ENCODE measurements at regions not wholly inside any gene's neighbourhood (a gene's known extent, or its start where the extent isn't known, plus 50 kb on each side); places are given as distances from the start of the nearest gene placed in this dataset.

GRCh38 chr1:69506311-69506710, 61.4 kb upstream of the LRRC7 start:
- ChIA-PET POLR2A (no interaction called here), CTCF (no interaction called here)
- DNase-seq (ENCODE audit: extremely low spot score), result no peak
- TF ChIP-seq ZNF384 (IDR thresholded peaks at IDR 0.05) (no peak), FOXA1 (IDR thresholded peaks at IDR 0.05) (no peak), ELF4 (IDR thresholded peaks at IDR 0.05) (no peak), FOXM1 (IDR thresholded peaks at IDR 0.05; ENCODE audit: borderline replicate concordance) (no peak), TARDBP (IDR thresholded peaks at IDR 0.05) (no peak), PKNOX1 (IDR thresholded peaks at IDR 0.05) (no peak), ARNT (IDR thresholded peaks at IDR 0.05) (no peak), BHLHE40 (IDR thresholded peaks at IDR 0.05; ENCODE audit: borderline replicate concordance) (no peak), SUZ12 (IDR thresholded peaks at IDR 0.05) (no peak), CTBP1 (IDR thresholded peaks at IDR 0.05; ENCODE audit: borderline replicate concordance) (no peak)

- CTCF ChIA-PET, result no interaction called here
These were observed 61.0 kb upstream of the LRRC7 start for GRCh38 chr1:69506721-69507120.

GRCh38 chr1:69510026-69510425, 57.7 kb upstream of the LRRC7 start:
- no peak for DNase-seq (ENCODE audit: extremely low spot score)
- TF ChIP-seq ARNT (IDR thresholded peaks at IDR 0.05) (no peak), TARDBP (IDR thresholded peaks at IDR 0.05) (no peak), ZNF384 (IDR thresholded peaks at IDR 0.05) (no peak), LEF1 (IDR thresholded peaks at IDR 0.05; ENCODE audit: borderline replicate concordance) (no peak), SP1 (IDR thresholded peaks at IDR 0.05) (no peak), FOXA1 (IDR thresholded peaks at IDR 0.05) (no peak), CTBP1 (IDR thresholded peaks at IDR 0.05; ENCODE audit: borderline replicate concordance) (no peak), HDGF (IDR thresholded peaks at IDR 0.05; ENCODE audit: borderline replicate concordance) (no peak), ELF4 (IDR thresholded peaks at IDR 0.05) (no peak), PKNOX1 (IDR thresholded peaks at IDR 0.05) (no peak)
- POLR2A ChIA-PET, result no interaction called here
- CTCF ChIA-PET, result no interaction called here

More at GRCh38 chr1:69506721-69507120, 61.0 kb upstream of the LRRC7 start:
- POLR2A ChIA-PET, result no interaction called here
- TF ChIP-seq HDGF (IDR thresholded peaks at IDR 0.05; ENCODE audit: borderline replicate concordance) (no peak), LEF1 (IDR thresholded peaks at IDR 0.05; ENCODE audit: borderline replicate concordance) (no peak), FOXM1 (IDR thresholded peaks at IDR 0.05; ENCODE audit: borderline replicate concordance) (no peak), ELF4 (IDR thresholded peaks at IDR 0.05) (no peak), SP1 (IDR thresholded peaks at IDR 0.05) (no peak), ARNT (IDR thresholded peaks at IDR 0.05) (no peak), ZNF384 (IDR thresholded peaks at IDR 0.05) (no peak), L3MBTL2 (conservative IDR thresholded peaks at IDR 0.05) (no peak), FOXK2 (IDR thresholded peaks at IDR 0.05) (no peak), CTBP1 (IDR thresholded peaks at IDR 0.05; ENCODE audit: borderline replicate concordance) (no peak), SUZ12 (IDR thresholded peaks at IDR 0.05) (no peak), PKNOX1 (IDR thresholded peaks at IDR 0.05) (no peak), TARDBP (IDR thresholded peaks at IDR 0.05) (no peak)
- no peak for DNase-seq (ENCODE audit: extremely low spot score)

- TF ChIP-seq ELF4 (IDR thresholded peaks at IDR 0.05) (no peak), FOXK2 (IDR thresholded peaks at IDR 0.05) (no peak), PKNOX1 (IDR thresholded peaks at IDR 0.05) (no peak), SP1 (IDR thresholded peaks at IDR 0.05) (no peak), NFRKB (IDR thresholded peaks at IDR 0.05) (no peak), ARNT (IDR thresholded peaks at IDR 0.05) (no peak), SUZ12 (IDR thresholded peaks at IDR 0.05) (no peak), LEF1 (IDR thresholded peaks at IDR 0.05; ENCODE audit: borderline replicate concordance) (no peak), TARDBP (IDR thresholded peaks at IDR 0.05) (no peak), BHLHE40 (IDR thresholded peaks at IDR 0.05; ENCODE audit: borderline replicate concordance) (no peak), ZNF384 (IDR thresholded peaks at IDR 0.05) (no peak), CTBP1 (IDR thresholded peaks at IDR 0.05; ENCODE audit: borderline replicate concordance) (no peak), FOXA1 (IDR thresholded peaks at IDR 0.05) (no peak), FOXM1 (IDR thresholded peaks at IDR 0.05; ENCODE audit: borderline replicate concordance) (no peak), HDGF (IDR thresholded peaks at IDR 0.05; ENCODE audit: borderline replicate concordance) (no peak), L3MBTL2 (conservative IDR thresholded peaks at IDR 0.05) (no peak)
- POLR2A ChIA-PET, result no interaction called here
These were observed 56.1 kb upstream of the LRRC7 start for GRCh38 chr1:69511426-69512192.

GRCh38 chr1:69513601-69514000, 54.1 kb upstream of the LRRC7 start:
- ChIA-PET CTCF (interaction anchor here (0.7 kb wide), 1 partner anchor 91 kb away, joined by 5 read pairs; no protein-coding TSS in a partner anchor), POLR2A (no interaction called here)
- no peak for DNase-seq (ENCODE audit: extremely low spot score)
- TF ChIP-seq ARNT (IDR thresholded peaks at IDR 0.05), result no peak

More at GRCh38 chr1:69511426-69512192, 56.1 kb upstream of the LRRC7 start:
- CTCF ChIA-PET, result interaction anchor here (0.6 kb wide), 1 partner anchor 887 kb away, joined by 3 read pairs; no protein-coding TSS in a partner anchor
- DNase-seq (ENCODE audit: extremely low spot score), result no peak

Measured in HEK293T (cell line).